SK-N-DZ (cell line): ENCODE measurements at regions not wholly inside any gene's neighbourhood (a gene's known extent, or its start where the extent isn't known, plus 50 kb on each side); places are given as distances from the start of the nearest gene placed in this dataset.

ENCODE experiments used
- DNase-seq: peaks from one replicate; pipeline ENCODE4 v3.0.0-alpha.2; 2015; ENCODE audit warnings: low spot score

GRCh38 chr4:130603043-130603442, 1507.1 kb downstream of the C4orf33 start:
- no peak for DNase-seq

GRCh38 chr4:130608121-130608520, 1512.2 kb downstream of the C4orf33 start:
- no peak for DNase-seq

DNA sequence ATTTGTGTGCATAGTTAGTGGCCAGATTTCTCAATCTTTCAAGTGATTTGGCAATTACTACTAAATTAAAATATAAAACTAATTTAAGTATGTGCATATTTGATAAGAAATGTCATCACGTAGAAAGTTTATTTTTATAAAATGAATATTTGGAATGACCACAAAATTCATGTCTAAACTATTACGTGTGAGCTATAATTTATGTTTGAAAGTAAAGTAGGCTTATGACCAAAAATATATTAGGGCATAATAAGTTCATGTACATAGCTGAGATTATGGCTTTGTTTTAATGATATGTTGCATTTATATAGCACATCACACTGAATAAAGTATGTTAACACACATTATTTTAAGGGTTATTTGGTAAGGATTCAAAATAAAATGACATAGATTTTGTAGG, 1532.6 kb downstream of the C4orf33 start:
- no peak for DNase-seq

- no peak for DNase-seq
Observed at GRCh38 chr4:130632731-130633604, 1537.0 kb downstream of the C4orf33 start.

DNA sequence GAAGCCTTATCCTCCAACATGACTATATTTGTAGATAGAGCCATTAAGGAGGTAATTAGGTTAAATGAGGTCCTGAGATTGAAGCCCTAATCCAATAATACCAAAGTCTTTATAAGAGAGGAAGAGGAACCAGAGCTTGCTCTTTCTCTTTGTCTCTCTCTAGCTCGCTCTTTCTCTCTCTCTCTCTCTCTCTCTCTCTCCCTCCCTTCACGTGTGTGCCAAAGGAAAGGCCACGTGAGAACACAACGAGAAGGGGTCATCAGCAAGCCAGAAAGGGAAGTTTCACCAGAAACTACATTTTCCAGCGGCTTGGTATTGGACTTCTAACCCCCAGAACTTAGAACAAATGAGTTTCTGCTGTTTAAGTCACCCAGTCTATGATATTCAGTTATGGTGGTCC, 1540.5 kb downstream of the C4orf33 start:
- DNase-seq, result peak; percentile 83

DNA sequence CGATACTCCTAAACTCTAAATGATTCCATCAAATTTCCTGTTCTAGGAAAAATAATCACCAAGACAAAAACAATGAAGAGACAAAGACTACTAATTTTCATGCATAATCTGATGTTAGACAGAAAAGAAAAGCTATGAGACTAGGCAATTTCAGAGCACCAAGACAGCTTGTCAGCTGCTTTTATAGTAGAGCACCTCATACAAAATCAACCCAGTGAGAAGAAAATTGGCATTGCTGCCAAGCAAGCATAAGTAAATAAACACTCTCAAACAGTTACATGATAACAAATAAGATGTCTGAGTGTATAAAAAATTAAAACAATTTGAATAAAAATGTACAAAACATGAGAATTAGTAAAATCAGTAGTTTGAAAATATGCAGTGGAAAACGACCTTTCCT, 1544.6 kb downstream of the C4orf33 start:
- DNase-seq, result no peak

DNA sequence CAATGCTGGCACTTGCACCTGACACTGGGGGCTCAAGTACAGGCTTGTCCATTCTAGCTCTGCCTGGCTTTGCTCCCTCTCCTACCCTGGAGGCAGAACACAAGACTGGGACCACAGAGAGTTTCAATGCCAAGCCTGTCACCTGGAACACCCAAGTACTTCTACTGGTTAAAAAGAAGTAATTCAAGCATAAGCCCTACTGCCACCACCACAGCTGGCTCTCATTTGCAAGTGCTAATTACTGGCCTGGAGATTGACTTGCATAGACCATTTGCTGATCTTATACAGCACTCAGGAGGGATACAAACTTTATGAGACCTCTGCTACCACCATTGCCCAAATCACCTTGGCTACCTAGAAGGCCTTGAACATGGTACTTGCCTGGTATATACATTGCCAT, 1550.9 kb downstream of the C4orf33 start:
- DNase-seq, result no peak

GRCh38 chr4:130648570-130648969, 1552.6 kb downstream of the C4orf33 start:
- DNase-seq, result no peak

GRCh38 chr4:130653842-130654241, 1557.9 kb downstream of the C4orf33 start:
- DNase-seq, result no peak

GRCh38 chr4:130659320-130659719, 1563.4 kb downstream of the C4orf33 start:
- no peak for DNase-seq

- DNase-seq, result no peak
Observed at GRCh38 chr4:130668859-130669258, 1572.9 kb downstream of the C4orf33 start.

- peak; percentile 34 for DNase-seq
Observed at GRCh38 chr4:130675266-130675665, 1579.3 kb downstream of the C4orf33 start.

- no peak for DNase-seq
Observed at GRCh38 chr4:130689181-130689580, 1593.2 kb downstream of the C4orf33 start.

GRCh38 chr4:130698251-130698650, 1602.3 kb downstream of the C4orf33 start:
- DNase-seq, result no peak

- DNase-seq, result no peak
Observed at GRCh38 chr4:130699004-130699403, 1603.1 kb downstream of the C4orf33 start.

DNA sequence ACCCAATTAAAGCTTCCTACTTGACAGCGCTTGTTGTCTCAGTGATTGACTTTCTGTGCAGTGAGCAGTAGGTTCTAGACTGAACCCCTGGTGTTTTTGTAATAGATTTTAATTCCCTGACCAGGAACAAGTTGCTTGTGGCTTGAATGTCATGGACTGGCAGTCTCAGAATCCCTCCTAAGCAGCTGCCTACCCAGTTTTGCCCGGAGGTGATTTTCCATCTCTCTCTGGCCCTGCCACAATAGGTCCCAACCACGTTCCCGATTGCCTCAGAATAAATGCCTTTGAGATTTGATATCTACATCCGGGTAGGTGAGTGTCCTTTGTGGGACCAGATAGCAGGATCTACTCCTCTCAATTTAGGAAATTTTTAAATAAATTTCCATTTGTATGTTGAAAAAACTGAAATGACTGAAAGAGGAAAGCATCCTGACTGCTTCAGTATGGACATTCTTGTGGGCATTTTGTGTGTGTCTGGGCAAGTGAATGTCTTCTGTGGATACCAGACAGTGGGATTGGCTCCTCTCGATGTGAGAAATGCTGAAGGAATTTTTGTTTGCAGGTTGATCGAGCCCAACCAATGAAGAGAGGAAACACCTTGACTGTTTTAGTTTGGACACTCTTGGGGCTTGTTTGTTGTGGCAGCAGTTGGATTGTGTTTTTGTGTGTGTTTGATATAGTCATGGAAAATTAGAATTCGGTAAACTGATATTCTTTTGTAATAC, 1607.4 kb downstream of the C4orf33 start:
- no peak for DNase-seq

DNA sequence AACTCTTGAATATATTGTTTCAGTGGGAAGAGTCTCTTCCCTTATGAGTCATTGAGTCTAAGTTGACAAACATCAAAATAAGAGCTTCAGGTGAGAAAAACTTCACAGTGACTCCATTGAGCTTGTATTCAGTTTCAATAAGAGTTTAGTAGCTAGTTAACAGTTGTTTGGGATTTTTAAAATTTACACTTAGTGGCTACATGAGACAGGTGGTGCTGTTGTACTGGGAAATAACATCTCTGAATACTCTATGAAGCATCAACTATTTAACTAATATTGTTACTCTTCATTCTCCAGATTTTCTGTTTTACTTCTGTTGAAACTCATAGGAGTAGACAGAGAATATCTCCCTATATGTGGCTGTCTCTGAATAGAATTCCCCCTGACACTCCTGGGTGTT, 1609.1 kb downstream of the C4orf33 start:
- no peak for DNase-seq

DNA sequence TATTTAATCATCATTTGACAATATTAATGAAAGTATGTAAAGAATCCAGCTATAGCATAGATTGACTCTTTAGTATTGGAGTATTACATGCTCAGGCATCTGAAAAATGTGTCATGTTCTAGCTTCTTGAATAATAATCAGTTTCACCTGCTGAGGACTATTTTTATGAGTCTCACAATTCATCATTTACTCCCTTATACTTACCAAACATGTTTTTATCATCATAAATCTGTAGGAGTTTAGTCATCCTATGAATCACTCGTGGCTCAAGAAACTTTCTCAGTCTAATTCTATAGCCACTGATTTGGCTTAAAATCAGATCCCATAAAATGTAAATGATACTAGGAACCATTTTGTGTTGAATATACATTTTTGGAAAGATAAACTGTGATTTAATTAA, 1616.1 kb downstream of the C4orf33 start:
- DNase-seq, result no peak

DNA sequence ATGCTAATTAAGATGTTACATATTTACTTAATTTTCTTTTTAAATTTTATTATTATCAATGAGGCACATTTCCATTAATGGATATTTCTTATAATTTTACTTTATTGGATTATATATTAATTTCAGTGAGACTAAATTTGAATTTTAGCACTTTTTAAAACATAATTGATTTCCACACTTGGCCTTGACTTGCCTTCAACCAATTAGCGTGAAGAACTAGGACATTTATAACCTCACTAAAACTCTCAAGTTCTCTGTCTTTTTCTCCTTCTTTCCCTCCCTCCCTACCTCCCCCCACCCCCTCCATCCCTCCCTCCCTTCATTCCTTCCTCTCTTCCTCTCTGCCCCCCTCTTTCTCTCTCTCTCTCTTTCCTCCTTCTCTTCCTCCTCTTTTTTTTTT, 1618.1 kb downstream of the C4orf33 start:
- DNase-seq, result no peak

DNA sequence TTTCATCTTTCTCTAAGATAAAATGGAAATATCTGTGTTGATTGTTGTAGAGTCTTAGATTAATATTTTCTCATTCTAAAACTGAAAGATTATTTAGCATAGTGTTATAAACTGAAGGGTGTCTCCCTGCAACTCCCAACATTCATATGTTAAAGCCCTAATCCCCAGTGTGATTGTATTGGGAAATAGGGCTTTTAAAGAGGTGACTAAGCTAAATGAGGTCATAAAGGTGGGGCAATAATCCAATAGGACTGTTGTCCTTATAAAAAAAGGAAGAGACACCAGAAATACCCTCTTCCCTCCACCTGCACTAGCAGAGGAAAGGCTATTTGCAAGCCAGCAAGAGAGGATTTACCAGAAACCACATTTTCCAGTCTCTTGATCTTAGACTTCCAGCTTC, 1626.4 kb downstream of the C4orf33 start:
- DNase-seq, result no peak

GRCh38 chr4:130736436-130737185, 1640.7 kb downstream of the C4orf33 start:
- no peak for DNase-seq

DNA sequence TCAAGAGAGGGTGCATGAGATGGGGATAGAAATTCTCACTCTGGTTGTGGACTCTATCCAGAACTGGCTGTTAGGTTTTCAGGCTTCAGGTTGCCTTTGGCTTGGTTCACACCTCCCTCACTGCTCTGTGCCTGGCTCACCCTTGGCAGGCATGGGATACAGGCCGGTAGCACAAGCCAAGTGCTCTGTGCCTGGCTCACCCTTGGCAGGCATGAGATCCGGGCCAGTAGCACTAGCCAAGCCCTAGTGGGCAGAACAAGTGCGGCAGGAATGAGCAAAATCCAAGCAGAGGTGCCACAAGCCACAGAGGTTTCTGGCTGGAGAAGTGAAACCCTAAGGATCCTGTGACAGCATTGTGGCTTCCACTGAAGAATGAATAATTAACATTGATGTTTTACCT, 1642.3 kb downstream of the C4orf33 start:
- DNase-seq, result no peak
